ENCODE measurements at regions not wholly inside any gene's neighbourhood (a gene's known extent, or its start where the extent isn't known, plus 50 kb on each side); places are given as distances from the start of the nearest gene placed in this dataset.

DNA sequence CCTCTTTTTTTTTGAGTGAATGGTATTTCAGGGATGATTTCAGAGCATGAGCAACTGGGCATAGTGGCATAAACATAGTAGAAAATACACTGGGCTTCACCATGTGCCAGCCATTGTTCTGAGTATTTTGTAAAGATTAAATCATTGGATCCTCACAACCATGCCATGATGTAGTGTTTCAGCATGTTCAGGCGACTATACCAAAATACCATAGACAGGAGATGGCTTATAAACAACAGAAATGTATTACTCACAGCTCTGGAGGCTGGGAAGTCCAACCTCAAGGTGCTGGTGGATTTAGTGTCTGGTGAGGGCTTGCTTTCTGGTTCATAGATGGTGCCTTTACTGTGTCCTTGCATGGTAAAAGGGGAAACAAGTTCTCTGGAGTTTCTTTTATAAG is 101.5 kb upstream of the KL start:
- DNase-seq = no peak

DNA sequence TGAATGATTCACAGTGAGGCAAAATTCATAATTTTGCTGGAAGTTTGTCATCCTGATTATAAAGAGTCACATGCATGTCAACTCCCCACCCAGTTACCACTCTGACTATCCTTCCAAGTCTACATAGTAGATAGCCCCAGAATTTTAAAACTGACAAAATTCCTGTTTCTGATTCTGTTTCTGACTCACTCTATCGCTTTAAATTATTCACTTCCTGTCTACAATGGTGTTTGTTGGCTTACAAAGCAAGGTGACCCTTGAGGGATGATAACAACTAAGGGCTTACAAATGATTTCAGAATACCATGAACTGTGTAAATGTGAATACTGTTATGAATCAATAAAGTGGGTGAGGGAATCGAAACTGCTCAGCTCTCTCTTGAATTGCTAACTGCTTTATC is 98.7 kb upstream of the KL start:
- peak; percentile 89 for DNase-seq

DNA sequence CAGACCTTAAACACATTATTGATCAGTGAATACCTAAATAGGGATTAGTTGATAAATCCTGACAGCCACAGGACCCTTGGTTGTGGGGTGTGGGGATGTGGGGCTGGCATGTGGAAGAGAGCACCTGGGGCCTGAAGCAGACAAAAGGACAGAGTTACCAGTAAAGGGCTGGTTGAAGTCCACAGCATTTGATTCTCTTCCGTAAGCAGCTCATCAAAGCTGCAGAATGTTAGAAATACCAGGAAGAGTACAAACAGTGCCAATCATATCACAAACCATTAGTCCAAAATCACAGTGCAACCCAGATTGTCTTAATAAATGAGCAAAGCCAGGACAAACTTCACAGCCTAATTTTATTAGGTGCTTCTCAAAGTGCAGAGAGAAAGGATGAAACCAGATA is 92.5 kb upstream of the KL start:
- DNase-seq = no peak

DNA sequence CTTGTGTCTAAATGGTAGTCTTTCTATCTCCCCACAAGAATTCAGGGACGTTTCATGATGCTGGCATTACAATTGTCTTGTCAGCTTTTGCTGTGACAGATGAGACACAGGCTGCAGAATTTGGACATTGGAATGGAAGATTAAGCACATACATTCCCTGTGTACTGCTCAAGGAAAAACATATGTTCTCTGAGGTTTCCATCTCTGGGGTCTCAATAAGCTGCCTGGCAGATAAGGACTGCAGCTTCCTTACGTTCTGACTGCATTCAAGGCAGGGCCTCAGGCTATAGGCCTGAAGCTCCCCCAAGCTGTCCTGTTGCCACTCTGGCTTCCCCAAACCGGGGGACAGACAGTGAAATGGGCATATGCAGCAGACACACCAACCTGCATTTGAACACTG is 91.3 kb upstream of the KL start:
- no peak for DNase-seq

DNA sequence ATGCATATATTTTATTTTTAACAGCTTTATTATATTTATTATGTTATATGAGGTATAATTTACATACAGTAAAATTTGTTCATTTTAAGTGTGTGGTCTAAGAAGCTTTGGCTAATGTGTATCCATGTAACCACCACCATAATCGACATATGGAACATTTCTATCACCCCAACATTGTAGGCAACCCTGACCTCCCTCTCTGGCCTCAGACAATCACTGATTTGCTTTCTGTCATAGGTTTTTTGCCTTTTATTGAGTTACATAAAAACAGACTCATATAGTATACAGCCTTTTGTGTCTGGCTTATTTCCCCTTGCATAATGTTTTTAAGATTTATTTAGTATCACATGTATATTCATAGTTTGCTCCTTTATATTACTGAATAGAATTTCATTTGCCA is 90.7 kb upstream of the KL start:
- no peak for DNase-seq

DNA sequence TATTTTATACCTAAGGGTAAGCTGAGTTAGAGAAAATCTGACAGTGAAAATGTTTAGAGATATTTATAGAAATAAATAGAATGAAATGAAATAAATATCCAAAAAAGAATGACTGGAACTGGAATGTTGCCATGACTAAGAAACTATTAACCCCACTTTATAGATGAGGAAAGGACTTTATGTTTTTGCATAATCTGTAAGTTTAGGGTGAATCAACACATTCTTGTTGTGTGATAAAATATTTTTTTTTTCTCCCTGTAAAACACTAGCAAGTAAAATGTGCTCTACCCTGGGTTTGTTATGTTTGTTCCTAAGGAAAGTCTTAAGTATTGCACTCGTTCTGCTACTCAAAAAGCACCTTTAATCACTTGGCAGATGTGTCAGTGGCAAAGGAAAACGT is 83.8 kb upstream of the KL start:
- no peak for DNase-seq

DNA sequence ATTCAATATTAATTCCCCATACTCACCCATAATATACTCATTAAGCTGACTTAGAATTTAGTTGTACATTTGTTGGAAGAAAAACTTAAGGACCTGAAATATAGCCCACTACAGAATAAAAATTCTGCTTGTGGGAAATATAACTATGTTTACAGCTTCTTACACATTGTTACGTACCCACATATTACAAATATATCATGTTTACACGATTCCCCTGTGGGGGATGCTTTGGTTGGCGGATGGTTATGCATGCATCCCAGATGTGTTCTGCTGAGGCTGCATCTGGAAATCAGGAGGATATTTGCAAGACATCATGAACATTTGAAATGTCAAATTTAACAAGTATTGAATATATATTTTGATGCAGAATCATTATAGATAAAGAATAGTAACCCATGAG is 79.5 kb upstream of the KL start:
- no peak for DNase-seq

DNA sequence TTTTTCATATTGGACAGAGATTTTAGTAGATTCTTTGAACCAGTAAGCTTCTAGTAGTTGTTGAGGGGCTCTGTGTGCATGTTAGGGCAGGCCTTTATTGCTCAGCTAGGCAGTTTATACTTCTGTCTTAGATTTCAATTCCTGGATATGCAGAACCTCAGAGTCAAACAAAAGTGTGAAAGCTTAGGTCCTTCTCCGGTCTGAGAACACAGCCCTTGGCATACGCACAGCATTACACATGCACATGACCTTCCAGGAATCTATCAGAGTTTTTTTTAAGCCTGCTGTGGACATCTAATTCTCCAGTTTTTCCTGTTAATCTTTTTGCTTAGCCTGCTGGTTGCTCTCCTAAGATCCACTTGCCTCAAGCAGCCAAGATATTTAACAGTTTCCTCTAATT is 77.9 kb upstream of the KL start:
- no peak for DNase-seq

DNA sequence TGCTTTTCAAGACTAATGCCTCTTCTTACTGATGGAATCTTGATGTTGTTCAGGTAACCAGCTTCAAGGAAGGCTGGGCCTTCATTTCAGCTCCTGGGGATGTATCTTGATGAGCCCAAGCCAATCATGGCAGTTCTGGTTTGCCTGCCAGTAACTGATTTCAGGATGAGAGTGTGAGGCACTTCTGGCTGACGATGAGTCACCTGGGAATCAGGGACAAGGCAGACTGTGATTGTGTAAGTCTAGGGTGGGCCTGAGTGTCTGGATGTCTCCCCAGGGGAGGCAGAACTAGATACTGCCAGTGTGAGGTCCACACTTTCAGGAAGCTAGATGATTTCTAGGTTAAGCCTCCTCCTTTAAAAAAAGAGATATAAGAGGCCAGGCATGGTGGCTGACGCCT is 77.3 kb upstream of the KL start:
- no peak for DNase-seq

DNA sequence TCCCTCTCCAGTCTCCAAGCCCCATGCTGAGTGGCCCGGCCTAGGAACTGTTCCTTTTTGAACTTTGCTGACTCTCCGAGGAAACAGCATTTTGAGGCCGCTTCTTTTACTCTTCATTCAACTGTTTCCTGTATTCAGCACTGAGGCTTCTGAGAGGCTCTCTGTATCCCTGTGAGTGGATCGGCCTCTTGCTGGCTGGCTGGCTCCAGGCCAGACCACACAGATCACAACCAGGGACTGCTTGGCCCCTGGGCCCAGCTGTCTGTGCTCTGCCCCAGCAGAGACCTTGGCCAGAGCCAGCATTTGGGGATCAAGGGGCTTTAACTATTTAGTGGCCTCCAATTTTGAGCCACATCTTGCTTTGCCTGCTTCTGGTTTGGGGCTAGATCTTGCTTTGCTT is 75.6 kb upstream of the KL start:
- no peak for DNase-seq

DNA sequence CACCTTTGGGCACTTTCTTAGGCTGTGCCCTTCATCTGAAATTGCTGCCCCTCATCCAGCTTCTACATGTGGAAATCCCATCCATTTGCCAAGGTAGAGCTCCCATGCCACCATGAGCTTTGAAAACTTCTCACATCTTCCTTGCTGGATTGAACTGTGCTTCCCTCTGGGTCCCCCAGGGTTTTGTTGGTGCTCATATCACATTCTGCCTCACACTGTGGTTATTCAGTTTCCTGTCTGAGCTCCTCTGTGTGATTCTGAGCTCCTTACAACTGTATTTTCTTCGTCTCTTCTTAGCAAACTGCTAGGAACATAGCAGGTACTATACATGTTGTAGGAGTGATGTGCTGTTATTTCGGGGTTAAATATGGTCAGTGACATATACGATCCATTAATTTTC is 74.9 kb upstream of the KL start:
- peak; percentile 36 for DNase-seq

DNA sequence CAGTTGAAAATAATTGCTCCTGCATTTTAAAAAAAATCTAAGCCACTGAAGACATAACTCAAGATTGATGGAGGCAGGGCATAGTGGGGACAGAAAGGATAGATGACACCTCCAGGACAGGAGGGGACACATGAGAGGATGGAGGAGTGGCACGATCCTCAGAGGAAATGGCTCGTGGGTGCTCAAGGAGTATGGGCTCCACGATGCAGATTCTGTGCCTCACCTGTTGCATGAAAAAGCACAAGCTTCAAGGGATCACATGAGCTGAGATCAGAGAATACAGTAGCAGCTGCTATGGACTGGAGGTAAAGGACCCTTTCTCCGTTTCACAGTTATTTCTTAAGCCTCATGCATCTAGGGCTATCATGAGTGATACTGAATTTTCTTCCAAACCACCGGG is 69.7 kb upstream of the KL start:
- no peak for DNase-seq

DNA sequence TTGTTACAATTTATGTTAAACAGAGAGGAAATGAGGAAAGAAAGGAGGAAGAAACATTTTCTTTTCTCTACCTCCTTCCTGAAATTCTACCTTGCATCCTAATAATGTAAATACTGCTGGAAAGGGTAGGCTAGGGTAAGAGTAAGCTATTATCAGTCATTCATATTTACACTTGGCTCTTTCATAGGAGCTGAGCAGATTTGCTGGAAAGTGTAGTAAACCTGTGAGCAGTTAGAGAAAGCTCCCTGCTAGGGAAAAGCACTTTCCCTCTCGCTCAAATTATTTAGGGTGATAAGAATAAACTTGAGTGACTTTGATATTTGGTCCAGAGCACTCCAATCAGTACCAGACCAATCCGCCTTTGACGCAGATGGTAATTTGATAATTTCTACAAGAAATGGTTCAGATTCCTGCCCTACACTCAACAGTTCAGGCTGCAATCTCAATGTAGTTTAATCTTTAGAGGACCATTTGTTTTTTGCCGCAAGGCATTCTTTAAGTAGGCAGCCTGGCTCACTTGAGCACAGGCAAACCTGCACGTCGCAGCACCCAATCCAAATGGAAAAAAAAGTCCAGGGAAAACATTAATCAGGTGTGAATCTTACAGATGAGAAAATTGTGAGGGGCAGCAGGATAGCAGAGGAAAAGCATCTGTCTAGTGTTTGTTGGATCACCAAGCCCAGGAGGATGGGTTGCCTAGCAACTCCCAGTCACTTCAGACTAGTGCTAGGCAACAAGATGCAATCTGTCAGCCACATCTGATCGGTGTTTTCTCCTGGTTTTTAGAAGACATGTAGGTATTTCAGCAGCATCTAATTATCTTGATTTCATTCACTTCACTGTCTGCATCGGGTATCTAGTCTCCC is 68.6 kb upstream of the KL start:
- no peak for DNase-seq

DNA sequence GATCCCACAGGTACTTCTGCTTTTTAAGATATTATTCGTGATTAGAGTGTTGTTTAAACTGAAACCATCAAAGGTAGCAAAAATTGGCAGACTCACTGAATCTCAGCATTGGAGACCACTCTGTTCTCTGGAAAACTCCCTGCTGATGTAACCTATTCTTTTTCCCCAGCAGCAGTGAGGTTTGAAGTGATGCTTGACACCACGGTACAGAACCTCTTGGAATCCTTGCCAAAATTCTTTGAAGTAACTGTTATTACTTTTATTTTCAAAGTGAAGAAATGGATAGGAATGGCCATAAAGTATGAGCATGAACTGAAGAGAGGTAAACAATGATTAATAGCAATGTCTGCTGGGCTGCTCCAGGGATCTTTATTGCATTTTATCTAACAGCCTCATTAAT is 66.4 kb upstream of the KL start:
- no peak for DNase-seq

DNA sequence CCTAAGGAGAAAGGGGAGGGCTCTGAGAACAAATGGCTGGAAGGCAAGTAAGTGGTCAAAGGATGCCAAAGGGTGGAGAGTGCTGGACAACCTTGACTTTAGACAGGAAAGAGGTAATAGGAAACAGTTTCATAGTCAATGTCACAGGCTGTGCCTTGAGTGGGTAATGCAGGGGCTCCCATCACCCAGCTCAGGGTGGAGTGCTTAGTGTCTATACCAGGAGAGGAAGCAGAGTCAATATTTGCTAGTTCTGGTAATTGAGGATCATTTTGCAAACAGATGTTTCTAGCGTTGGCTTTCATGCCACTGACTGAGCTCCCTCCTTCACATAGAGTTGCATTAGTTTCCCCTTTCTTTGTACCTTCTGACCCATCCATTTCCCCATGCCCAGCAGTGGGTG is 64.6 kb upstream of the KL start:
- no peak for DNase-seq

DNA sequence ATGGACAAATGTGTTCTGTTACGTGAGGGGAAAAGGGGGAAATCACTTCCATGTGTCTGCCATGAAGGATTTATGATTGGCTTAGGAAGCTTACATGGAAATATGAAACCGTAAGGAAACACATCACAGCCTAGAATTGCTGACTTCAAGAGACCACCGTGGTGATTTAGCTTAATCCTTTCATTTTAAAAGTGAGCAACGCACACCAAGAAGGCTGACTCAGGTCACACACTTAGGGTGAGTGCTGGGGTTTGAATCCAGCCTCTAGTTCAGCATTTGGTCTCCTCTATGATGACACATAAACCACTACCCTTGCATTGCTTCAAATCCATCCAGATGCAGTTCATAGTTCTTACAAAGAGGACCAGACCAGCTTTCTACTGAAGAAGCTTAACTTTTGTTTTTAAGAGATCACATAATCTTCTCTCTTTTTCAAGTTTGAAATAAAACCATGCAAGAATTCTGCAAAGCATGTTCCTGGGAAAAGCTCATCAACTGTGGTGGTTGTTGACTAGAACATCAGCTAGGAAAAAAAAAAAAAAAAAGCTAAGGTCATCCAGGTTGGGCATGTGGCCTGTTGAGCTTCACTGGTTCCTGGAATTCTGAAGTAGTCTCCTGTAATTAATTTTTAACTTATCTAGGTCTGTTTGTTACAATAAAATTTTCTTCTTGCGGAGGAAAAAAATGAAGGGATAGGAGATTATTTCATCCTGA is 60.2 kb upstream of the KL start:
- no peak for DNase-seq

DNA sequence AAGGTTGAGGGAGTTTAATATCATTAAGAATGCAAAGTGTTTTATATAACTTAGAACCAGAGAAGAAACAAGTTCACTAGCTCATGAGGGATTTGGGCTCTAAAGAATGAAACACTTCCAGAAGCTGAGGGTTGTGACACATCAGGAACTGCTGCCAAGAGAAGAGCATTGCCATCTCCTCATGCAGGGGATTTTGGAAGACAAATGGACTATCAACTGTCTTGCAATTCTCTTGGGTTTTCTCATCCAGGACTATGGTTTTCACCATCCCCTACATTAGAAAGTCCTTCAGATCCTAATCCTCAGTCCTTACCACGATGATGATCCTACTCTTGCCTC is 59.7 kb upstream of the KL start:
- DNase-seq = no peak

DNA sequence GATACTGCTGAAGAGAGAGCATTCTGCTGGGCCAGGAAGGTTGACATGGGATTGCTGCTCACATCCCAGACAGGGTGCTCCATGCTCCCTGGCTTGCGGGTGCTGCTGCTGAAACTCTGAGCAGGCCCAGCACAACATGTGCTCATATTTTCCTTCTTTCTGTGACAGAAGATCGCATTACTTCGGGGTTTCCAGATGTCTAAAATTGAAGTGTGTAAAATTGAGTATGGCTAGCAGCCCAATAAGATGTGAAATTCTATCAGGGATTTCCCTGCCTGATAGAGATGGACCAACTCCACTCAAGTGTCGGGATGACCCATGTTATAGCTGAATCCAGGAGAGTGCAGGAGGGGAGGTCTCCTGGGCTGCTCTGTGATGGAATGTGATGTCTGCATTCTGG is 55.6 kb upstream of the KL start:
- no peak for DNase-seq

DNA sequence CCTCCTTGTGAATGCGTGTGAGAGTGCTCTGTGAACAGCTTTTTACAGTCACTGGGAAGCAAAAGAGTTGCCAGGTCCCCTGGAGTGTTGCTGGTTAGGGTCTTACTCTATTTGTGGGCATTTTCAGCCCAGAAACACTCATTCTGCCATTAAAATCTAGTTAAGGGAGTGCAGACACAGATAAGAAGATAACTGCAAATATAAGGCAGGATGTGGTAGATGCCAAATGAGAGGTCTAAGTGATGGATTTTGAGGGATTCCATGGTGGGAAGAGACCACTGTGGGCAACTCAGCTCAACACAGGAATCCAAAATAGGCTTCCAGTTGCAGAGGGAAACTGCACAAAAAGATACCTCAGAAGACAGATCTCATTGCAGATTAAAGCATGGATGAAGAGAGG is 54.5 kb upstream of the KL start:
- no peak for DNase-seq

DNA sequence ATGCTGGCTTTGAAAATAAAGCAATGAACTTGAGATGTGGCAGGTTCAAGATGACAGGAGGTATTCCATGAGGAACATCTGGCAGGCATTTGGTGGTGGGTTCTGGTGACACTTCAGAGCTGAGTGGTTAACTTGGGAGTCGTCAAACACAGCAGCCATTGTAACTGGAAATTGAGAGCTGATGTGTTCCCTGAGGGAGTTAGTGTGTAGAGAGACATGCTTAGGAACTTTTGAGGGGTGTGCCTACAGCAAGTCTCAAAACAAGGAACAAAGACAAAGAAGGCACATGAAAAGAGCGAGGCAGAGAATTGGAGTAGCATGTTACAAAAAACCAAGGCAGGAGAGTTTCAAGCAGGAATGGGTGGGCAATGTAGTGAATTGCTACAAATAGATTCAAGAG is 53.9 kb upstream of the KL start:
- no peak for DNase-seq

DNA sequence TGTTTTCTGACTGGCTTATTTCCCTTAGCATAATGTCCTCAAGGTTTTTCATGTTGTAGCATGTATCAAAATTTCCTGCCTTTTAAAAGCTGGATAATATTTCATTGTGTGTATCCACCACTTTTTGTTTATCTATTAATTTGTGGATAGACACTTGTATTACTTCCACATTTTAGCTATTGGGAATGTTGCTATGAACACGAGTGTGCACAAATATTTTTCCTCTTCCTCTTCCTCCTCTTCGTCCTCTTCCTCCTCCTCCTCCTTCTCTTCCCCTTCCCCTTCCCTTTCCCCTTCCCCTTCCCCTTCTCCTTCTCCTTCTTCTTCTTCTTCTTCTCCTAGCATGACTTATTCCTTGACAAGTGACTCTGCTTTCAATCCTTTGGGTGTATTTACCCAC is 51.2 kb upstream of the KL start:
- DNase-seq = no peak
